GM10248 (cell line): ENCODE measurements at regions not wholly inside any gene's neighbourhood (a gene's known extent, or its start where the extent isn't known, plus 50 kb on each side); places are given as distances from the start of the nearest gene placed in this dataset.

Experiments
- CTCF ChIA-PET: fragments of 300-600 bp; sonication (Branson Sonifier 250); formaldehyde crosslinking; extraction: SDS; loops from one replicate; lab custom pipeline; 2021; ENCODE audit warnings: antibody characterized with exemption; lab: Yijun Ruan, JAX
- POLR2A ChIA-PET: fragments of 350-650 bp; sonication (Branson Sonifier 250); formaldehyde crosslinking; extraction: SDS; loops from one replicate; lab custom pipeline; 2020; ENCODE audit warnings: antibody characterized with exemption; lab: Yijun Ruan, JAX
- DNase-seq: peaks from one replicate; pipeline ENCODE4 v3.0.0; 2012; ENCODE audit errors: extremely low spot score
- TF ChIP-seq, protein P1 (sequence below): IDR thresholded peaks from 2 replicates; pipeline ENCODE4 v1.5.1; 2012; ENCODE audit warnings: mild to moderate bottlenecking, low read depth; ENCODE audit errors: extremely low read depth, missing control alignments, control extremely low read depth

DNA sequence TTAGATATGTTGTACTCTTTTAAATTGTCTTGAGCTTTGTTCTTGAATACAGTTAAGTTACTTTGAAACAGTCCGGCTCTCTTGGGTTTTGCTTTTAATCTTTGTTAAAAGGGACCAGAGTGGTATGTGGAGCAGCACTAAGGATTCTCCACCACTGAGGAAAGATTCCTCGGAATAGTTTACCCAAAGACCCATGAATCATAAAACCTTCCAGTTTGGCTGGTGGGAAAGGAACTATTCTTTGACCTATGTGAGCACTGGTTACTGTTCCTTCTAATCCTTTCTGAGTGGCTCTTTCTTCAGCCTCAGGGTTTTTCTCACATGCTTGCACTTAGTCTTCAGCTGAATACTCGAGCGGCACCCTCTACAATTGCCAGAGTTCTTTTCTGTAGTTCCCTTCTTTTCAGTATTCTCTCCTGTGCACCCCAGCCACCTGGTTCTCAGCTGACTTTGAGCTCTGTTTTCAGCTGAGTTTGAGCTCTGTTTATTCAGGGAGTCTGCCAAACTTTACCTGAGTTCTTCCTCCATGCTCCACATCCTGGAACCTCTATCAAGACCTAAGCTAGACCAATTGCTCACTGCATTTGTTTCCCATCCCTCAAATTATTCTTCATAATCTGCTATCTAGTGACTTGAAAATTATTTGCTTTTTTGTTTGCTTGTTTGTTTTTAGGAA, 253.8 kb upstream of the PLXNA2 start:
- TF ChIP-seq, protein P1, sequence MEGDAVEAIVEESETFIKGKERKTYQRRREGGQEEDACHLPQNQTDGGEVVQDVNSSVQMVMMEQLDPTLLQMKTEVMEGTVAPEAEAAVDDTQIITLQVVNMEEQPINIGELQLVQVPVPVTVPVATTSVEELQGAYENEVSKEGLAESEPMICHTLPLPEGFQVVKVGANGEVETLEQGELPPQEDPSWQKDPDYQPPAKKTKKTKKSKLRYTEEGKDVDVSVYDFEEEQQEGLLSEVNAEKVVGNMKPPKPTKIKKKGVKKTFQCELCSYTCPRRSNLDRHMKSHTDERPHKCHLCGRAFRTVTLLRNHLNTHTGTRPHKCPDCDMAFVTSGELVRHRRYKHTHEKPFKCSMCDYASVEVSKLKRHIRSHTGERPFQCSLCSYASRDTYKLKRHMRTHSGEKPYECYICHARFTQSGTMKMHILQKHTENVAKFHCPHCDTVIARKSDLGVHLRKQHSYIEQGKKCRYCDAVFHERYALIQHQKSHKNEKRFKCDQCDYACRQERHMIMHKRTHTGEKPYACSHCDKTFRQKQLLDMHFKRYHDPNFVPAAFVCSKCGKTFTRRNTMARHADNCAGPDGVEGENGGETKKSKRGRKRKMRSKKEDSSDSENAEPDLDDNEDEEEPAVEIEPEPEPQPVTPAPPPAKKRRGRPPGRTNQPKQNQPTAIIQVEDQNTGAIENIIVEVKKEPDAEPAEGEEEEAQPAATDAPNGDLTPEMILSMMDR: no peak
- CTCF ChIA-PET: interaction anchor here (1.3 to 1.6 kb wide), 2 partner anchors 11 to 14 kb away, joined by 3 to 4 read pairs; no protein-coding TSS in a partner anchor
- POLR2A ChIA-PET: no interaction called here
- no peak for DNase-seq

DNA sequence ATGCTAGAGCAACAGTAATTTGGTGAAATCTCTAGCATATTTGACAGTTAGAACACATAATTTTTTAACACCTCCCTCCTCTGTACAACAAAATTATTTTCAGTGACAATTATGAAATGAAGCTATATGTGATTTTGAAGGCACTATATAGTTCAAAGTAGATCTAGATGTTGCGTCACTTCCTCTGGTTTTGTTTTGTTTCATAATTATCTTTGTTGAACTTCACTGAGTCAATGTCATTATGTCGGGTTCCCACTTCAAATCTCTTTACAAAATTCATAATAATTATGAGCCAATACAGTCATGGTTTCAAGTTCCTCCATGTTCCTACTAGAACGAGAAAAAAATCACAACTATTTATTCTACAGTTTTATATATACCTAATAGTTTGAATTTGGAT, 254.8 kb upstream of the PLXNA2 start:
- DNase-seq: no peak
- TF ChIP-seq, protein P1: no peak
- ChIA-PET POLR2A (no interaction called here), CTCF (no interaction called here)

DNA sequence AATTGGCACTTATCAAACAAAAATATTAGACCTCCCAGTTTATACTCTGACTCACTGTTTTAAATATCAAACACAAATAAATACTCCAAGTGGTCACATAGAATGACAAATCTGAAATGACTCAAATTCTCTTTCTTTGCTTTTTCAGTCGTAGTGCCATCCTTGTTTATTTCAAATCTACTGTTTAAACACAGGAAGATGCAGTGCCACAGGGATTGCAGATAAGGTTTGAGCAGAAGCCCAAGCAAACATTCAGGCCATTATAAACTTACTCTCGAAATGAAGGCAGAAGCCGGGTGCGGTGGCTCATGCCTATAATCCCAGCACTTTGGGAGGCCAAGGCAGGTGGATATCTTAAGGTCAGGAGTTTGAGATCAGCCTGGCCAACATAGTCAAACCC, 255.4 kb upstream of the PLXNA2 start:
- CTCF ChIA-PET: interaction anchor here (1.5 kb wide), 1 partner anchor 29 kb away, joined by 3 read pairs; no protein-coding TSS in a partner anchor
- DNase-seq: no peak
- POLR2A ChIA-PET: no interaction called here
- TF ChIP-seq, protein P1: no peak

DNA sequence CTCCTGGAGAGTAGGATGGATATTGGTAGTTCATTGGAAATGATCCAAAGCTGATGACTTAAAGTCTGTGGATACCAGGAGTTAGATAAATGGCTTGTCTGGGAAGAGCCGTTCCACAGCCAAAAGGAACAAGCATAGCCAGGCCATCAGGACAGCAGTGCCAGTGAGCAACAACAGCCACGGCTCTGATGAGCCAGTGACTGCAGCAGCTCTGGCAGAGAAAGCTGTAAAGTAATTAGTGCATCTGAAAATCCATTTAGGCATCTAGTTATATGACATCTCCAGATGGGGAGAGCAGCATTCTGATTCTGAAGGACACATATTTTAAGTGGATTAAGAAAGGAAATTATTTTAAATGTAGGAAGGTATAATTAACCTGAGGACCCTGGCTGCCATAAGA, 256.2 kb upstream of the PLXNA2 start:
- DNase-seq: no peak
- POLR2A ChIA-PET: no interaction called here
- TF ChIP-seq, protein P1: no peak
- CTCF ChIA-PET: interaction anchor here (1.5 kb wide), 1 partner anchor 30 kb away, joined by 3 read pairs; no protein-coding TSS in a partner anchor

DNA sequence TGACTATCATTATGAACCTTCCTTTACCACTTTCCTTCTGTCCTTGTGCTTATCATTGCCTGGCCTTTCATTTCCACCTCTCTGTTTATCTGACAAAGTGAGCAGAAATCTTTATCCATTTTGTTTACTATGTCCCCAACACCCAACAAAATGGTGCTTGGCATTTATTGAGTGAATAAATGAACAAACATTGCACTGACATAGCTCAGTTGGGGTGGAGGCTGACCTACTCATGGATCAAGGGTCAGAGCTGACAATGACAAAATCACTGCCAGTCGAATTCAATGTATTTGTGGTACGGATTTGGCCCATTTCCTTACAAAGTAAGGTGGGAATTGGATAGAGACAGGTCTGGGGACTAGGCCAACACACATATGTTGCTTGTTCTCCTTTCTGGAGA, 257.4 kb upstream of the PLXNA2 start:
- ChIA-PET POLR2A (no interaction called here), CTCF (no interaction called here)
- TF ChIP-seq, protein P1: no peak
- DNase-seq: no peak

DNA sequence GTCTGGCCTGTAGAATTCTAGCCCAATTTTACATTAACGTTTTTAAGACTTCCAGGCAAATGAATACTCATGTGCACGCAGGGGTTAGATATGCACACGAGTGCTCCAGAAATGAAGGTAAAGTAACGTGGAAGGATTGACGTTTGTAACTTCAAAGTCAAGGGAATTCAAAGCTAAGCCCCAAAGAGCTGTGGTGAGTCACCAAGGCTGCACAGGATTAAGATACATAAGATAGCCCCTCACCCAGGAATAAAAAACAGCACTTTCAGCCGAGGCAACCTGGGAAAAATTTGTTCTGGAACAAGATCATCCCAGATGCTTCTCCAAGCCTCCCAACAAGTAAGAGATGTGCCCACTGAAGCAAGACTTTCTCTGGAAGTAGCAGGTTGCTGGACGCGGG, 259.6 kb upstream of the PLXNA2 start:
- no peak for DNase-seq
- ChIA-PET POLR2A (no interaction called here), CTCF (interaction anchor here (1.3 kb wide), 1 partner anchor 8 kb away, joined by 3 read pairs; no protein-coding TSS in a partner anchor)
- TF ChIP-seq, protein P1: no peak

DNA sequence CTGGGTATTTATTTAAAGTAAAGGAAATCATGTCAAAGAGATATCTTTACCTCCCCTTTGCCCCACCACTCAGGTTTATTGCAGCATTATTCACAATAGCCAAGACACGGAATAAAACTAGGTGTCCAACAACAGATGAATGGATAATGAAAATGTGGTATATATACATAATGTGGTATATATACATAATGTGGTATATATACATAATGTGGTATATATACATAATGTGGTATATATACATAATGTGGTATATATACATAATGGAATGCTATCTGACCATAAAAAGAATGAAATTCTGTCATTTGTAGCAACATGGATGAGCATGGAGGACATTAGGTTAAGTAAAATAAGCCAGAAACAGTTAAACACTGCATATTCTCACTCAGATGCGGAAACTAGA, 262.6 kb upstream of the PLXNA2 start:
- TF ChIP-seq, protein P1: no peak
- ChIA-PET POLR2A (no interaction called here), CTCF (no interaction called here)
- DNase-seq: no peak
